Endothelial cell of umbilical vein (primary cell): ENCODE measurements at regions not wholly inside any gene's neighbourhood (a gene's known extent, or its start where the extent isn't known, plus 50 kb on each side); places are given as distances from the start of the nearest gene placed in this dataset.

Source experiments
- BruUV-seq: library from RNA; stranded (reverse); fragments of 400-500 nt; replicated peaks from 2 replicates; lab custom pipeline; 2021; lab: Mats Ljungman, UMichigan
- CTCF ChIA-PET: fragments of 300-600, 350-600 bp; sonication (Branson Sonifier 250); formaldehyde crosslinking; loops from one replicate; lab custom pipeline; 2021; ENCODE audit warnings: antibody characterized with exemption, inconsistent platforms; lab: Charles Lee
- POLR2A ChIA-PET: fragments of 300-600, 350-600 bp; sonication (Branson Sonifier 250); formaldehyde crosslinking; loops from one replicate; lab custom pipeline; 2021; ENCODE audit warnings: antibody characterized with exemption, inconsistent platforms; lab: Charles Lee
- DNase-seq: peaks from one replicate; pipeline ENCODE4 v3.0.0-alpha.2; 2011; ENCODE audit warnings: low read depth, low spot score
- FAIRE-seq: peaks from 2 replicates; lab custom pipeline; 2011; peaks lifted over from hg19 to GRCh38; lab: Jason Lieb, UNC
- H2AFZ ChIP-seq: 2 replicates; pipeline ENCODE4 v1.6.0; 2012; ENCODE audit warnings: low read depth, low read length, control low read depth, inconsistent platforms
- H3K27ac ChIP-seq: 2 replicates; pipeline ENCODE4 v1.5.1; 2011; ENCODE audit warnings: low read depth, mild to moderate bottlenecking, control low read depth, low read length, moderate library complexity; ENCODE audit not compliant: insufficient read depth
- H3K27me3 ChIP-seq, 2 experiments: 2 replicates each; pipeline versions ENCODE4 v1.6.0 to v1.6.1; 2011; ENCODE audit warnings: low read length in 2 of 2, mixed read lengths in 1 of 2; ENCODE audit not compliant: control insufficient read depth in 2 of 2, insufficient read depth in 2 of 2
- H3K36me3 ChIP-seq, 2 experiments: 2 replicates in 1 of 2; 3 replicates in 1 of 2; pipeline ENCODE4 v1.5.1; 2011; ENCODE audit warnings: low read length in 2 of 2, mild to moderate bottlenecking in 1 of 2, moderate library complexity in 1 of 2; ENCODE audit not compliant: control insufficient read depth in 2 of 2, insufficient read depth in 2 of 2; ENCODE audit errors: extremely low read depth in 1 of 2
- H3K4me1 ChIP-seq: 3 replicates; pipeline ENCODE4 v1.5.1; 2011; ENCODE audit warnings: mild to moderate bottlenecking, low read length; ENCODE audit not compliant: control insufficient read depth, insufficient read depth; ENCODE audit errors: extremely low read depth
- H3K4me2 ChIP-seq: 2 replicates; pipeline ENCODE4 v1.6.1; 2011; ENCODE audit warnings: low read length, control low read depth, mixed read lengths; ENCODE audit not compliant: insufficient read depth
- H3K4me3 ChIP-seq, 3 experiments: fragments of 200-600 bp in 1 of 3; sonication (generic), shearing (Covaris generic) in 1 of 3; replicated peaks in 1 of 3; 2 replicates each; pipeline ENCODE4 v1.5.1; 2011 to 2016; ENCODE audit warnings: control low read depth in 3 of 3, low read length in 3 of 3, mild to moderate bottlenecking in 2 of 3, inconsistent platforms in 1 of 3, low read depth in 1 of 3, moderate library complexity in 1 of 3; ENCODE audit not compliant: insufficient read depth in 1 of 3
- H3K79me2 ChIP-seq: 2 replicates; pipeline ENCODE4 v1.6.0; 2012; ENCODE audit warnings: low read length, inconsistent platforms; ENCODE audit not compliant: control insufficient read depth, insufficient read depth
- H3K9ac ChIP-seq: replicated peaks from 2 replicates; pipeline ENCODE3; 2011; ENCODE audit warnings: low read length, control low read depth; ENCODE audit not compliant: insufficient read depth; ENCODE audit errors: extremely low read depth
- H3K9me1 ChIP-seq: replicated peaks from 3 replicates; pipeline ENCODE4 v1.6.0; 2011; ENCODE audit warnings: mild to moderate bottlenecking, low read length; ENCODE audit not compliant: control insufficient read depth, insufficient read depth; ENCODE audit errors: extremely low read depth
- H3K9me3 ChIP-seq: replicated peaks from 2 replicates; pipeline ENCODE4 v1.5.1; 2012; ENCODE audit warnings: low read length, inconsistent platforms; ENCODE audit not compliant: control insufficient read depth, insufficient read depth
- H4K20me1 ChIP-seq: replicated peaks from 2 replicates; pipeline ENCODE3; 2011; ENCODE audit warnings: mild to moderate bottlenecking, low read length; ENCODE audit not compliant: control insufficient read depth, insufficient read depth; ENCODE audit errors: extremely low read depth
- CTCF ChIP-seq, 2 donors: IDR thresholded peaks; 1 replicate in 1 of 2; 2 replicates in 1 of 2; pipeline ENCODE4 v1.5.1; 2011; ENCODE audit warnings: low read length in 2 of 2, mild to moderate bottlenecking in 2 of 2, moderate library complexity in 2 of 2, control low read depth in 1 of 2, inconsistent platforms in 1 of 2, low read depth in 1 of 2; ENCODE audit not compliant: insufficient read depth in 1 of 2; ENCODE audit errors: extremely low read depth in 1 of 2
- EZH2 ChIP-seq: IDR thresholded peaks from 2 replicates; pipeline ENCODE4 v1.6.1; 2012; ENCODE audit warnings: borderline replicate concordance, low read depth, mild to moderate bottlenecking, moderate library complexity, low read length, inconsistent platforms; ENCODE audit not compliant: severe bottlenecking
- FOS ChIP-seq: IDR thresholded peaks from 2 replicates; pipeline ENCODE4 v1.6.1; 2011; ENCODE audit warnings: mild to moderate bottlenecking, low read length, moderate library complexity, borderline replicate concordance; ENCODE audit not compliant: insufficient read depth
- GATA2 ChIP-seq: IDR thresholded peaks from 2 replicates; pipeline ENCODE4 v1.7.0; 2011; ENCODE audit warnings: low read depth, mild to moderate bottlenecking, moderate library complexity, mixed read lengths, low read length; ENCODE audit not compliant: insufficient read length, insufficient read depth
- JUN ChIP-seq: IDR thresholded peaks from 2 replicates; pipeline ENCODE4 v1.6.1; 2011; ENCODE audit warnings: borderline replicate concordance, low read depth; ENCODE audit not compliant: insufficient read length, insufficient read depth
- MAX ChIP-seq: IDR thresholded peaks from 2 replicates; pipeline ENCODE4 v1.6.1; 2011; ENCODE audit not compliant: insufficient read depth, insufficient read length
- MYC ChIP-seq: IDR thresholded peaks from one replicate; pipeline ENCODE4 v1.6.1; 2011; ENCODE audit warnings: mild to moderate bottlenecking, low read depth, low read length
- POLR2A ChIP-seq: IDR thresholded peaks from 2 replicates; pipeline ENCODE4 v1.6.1; 2012; ENCODE audit warnings: low read depth, mild to moderate bottlenecking, control low read depth, low read length
- POLR2AphosphoS5 ChIP-seq: IDR thresholded peaks from 2 replicates; pipeline ENCODE4 v1.6.1; 2012; ENCODE audit warnings: low read depth, mild to moderate bottlenecking, control low read depth, low read length, moderate library complexity; ENCODE audit not compliant: insufficient read depth
- dilution Hi-C: fragments of 300-500 bp; cut with MboI; formaldehyde crosslinking; loops from one replicate; pipeline ENCODE4 v1.15.0; 2019; ENCODE audit warnings: low sequenced_read_pairs; ENCODE audit not compliant: extremely low pct_ligation_motif_present
- intact Hi-C: fragments of 100-400 bp; cut with micrococcal nuclease; formaldehyde crosslinking; loops from one replicate; pipeline ENCODE4 v1.10.0; 2022

- no TSS peak for BruUV-seq
- no peaks in the 10 kb centered on the region for H3K79me2 ChIP-seq
- no peaks in the 10 kb centered on the region for H3K27me3 ChIP-seq
- H4K20me1 ChIP-seq = no peaks in the 10 kb centered on the region
- no peak for FAIRE-seq
- no peak overlapping the region for H2AFZ ChIP-seq
- H3K4me1 ChIP-seq = no peaks in the 10 kb centered on the region
- no peak overlapping the region for H3K4me2 ChIP-seq
- no peaks in the 10 kb centered on the region for H3K9me1 ChIP-seq
- no peaks in the 10 kb centered on the region for H3K36me3 ChIP-seq
- dilution Hi-C loops (no loop called here), intact Hi-C loops (no loop called here)
- CTCF ChIA-PET = no interaction called here
- H3K4me3 ChIP-seq = no peak overlapping the region
- POLR2A ChIA-PET = no interaction called here
- TF ChIP-seq FOS = no peak
- no peak for TF ChIP-seq MYC
- TF ChIP-seq POLR2AphosphoS5 = no peak
- TF ChIP-seq JUN = no peak
- no peak for TF ChIP-seq GATA2
- TF ChIP-seq MAX = no peak
- no peak for TF ChIP-seq CTCF (IDR thresholded peaks at IDR 0.05; ENCODE audit: extremely low read depth in 1 of 2, insufficient read depth in 1 of 2, low read depth in 1 of 2, low read length in 2 of 2)
- TF ChIP-seq EZH2 = no peak
- no peak for TF ChIP-seq POLR2A
- no peaks in the 10 kb centered on the region for H3K9me3 ChIP-seq
- H3K27ac ChIP-seq = no peak overlapping the region
- DNase-seq = no peak
- H3K9ac ChIP-seq = no peak overlapping the region
These were observed 273.7 kb upstream of the UBE2E3 start for GRCh38 chr2:180706694-180707093.
